Thyroid gland (tissue), 4 donors: ENCODE measurements at regions not wholly inside any gene's neighbourhood (a gene's known extent, or its start where the extent isn't known, plus 50 kb on each side); places are given as distances from the start of the nearest gene placed in this dataset.

Experiments used
- POLR2A ChIP-seq, 2 donors: fragments of 450-650 bp; IDR thresholded peaks; one replicate each; pipeline ENCODE4 v1.6.1; 2017; ENCODE audit warnings: antibody characterized with exemption in 2 of 2, mild to moderate bottlenecking in 2 of 2, moderate library complexity in 1 of 2
- TF ChIP-seq, protein P1 (sequence below), 6 experiments: fragments of 200-600 bp in 3 of 6; fragments of 450-650 bp in 3 of 6; sonication (generic) in 3 of 6; IDR thresholded peaks; one replicate each; pipeline ENCODE4 v1.5.1; 2016 to 2019; ENCODE audit warnings: antibody characterized with exemption in 6 of 6, mild to moderate bottlenecking in 2 of 6, inconsistent platforms in 1 of 6, moderate library complexity in 1 of 6

GRCh38 chr3:153894857-153895256 lies 226.3 kb upstream of the ARHGEF26 start:
- TF ChIP-seq, protein P1, sequence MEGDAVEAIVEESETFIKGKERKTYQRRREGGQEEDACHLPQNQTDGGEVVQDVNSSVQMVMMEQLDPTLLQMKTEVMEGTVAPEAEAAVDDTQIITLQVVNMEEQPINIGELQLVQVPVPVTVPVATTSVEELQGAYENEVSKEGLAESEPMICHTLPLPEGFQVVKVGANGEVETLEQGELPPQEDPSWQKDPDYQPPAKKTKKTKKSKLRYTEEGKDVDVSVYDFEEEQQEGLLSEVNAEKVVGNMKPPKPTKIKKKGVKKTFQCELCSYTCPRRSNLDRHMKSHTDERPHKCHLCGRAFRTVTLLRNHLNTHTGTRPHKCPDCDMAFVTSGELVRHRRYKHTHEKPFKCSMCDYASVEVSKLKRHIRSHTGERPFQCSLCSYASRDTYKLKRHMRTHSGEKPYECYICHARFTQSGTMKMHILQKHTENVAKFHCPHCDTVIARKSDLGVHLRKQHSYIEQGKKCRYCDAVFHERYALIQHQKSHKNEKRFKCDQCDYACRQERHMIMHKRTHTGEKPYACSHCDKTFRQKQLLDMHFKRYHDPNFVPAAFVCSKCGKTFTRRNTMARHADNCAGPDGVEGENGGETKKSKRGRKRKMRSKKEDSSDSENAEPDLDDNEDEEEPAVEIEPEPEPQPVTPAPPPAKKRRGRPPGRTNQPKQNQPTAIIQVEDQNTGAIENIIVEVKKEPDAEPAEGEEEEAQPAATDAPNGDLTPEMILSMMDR (IDR thresholded peaks at IDR 0.05), result no peak
- no peak for TF ChIP-seq POLR2A (IDR thresholded peaks at IDR 0.05)
